Astrocyte of the spinal cord (primary cell): ENCODE measurements at regions not wholly inside any gene's neighbourhood (a gene's known extent, or its start where the extent isn't known, plus 50 kb on each side); places are given as distances from the start of the nearest gene placed in this dataset.

ENCODE experiments used
- DNase-seq: peaks from one replicate; pipeline ENCODE4 v3.0.0; 2011; ENCODE audit warnings: low read depth, low spot score
- H3K4me3 ChIP-seq: 2 replicates; pipeline ENCODE4 v1.5.1; 2011; ENCODE audit warnings: low read depth, mild to moderate bottlenecking, low read length, moderate library complexity
- CTCF ChIP-seq: IDR thresholded peaks from 2 replicates; pipeline ENCODE4 v1.5.1; 2012; ENCODE audit warnings: low read depth, mild to moderate bottlenecking, low read length, inconsistent platforms
- in situ Hi-C: cut with HindIII; loops from 2 replicates; pipeline ENCODE4 v1.10.0; 2017; ENCODE audit warnings: low sequenced_read_pairs

DNA sequence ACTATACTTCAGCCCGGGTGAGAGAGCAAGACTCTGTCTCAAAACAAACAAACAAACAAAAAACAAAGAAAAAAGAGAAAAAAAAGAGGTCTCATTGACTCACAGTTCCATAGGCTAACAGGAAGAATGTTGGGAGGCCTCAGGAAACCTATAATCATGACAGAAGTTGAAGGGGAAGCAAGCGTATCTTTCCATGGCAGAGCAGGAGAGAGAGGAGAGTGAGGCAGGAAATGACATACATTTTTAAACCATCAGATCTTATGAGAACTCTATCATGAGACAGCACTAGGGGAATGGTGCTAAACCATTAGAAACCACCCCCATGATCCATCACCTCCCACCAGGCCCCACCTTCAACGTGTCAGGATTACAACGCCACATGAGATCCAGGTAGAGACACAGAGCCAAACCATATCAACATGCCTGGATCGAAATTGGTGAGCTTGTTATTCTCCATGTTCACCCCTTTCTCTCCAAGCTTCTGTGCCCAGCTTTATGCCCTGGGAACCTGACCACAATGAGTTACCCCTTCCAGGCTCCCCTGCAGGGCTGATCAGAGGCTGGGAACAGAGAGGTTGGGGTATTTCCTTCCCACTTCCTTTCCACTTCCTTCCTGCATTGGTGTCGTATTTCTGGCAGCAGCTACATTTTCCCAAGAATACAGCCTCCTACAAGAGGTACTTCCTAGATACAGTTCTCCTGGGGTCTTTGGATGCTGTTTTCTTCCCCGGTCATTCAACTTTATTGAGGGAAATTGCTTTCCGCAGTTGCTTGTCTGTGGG, 219.3 kb upstream of the FLRT2 start:
- no peak for DNase-seq
- no peak for TF ChIP-seq CTCF
- no peak overlapping the region for H3K4me3 ChIP-seq
- in situ Hi-C loops: no loop called here

GRCh38 chr14:85313560-85314207, 216.3 kb upstream of the FLRT2 start:
- no peak for TF ChIP-seq CTCF
- DNase-seq: peak; percentile 65
- in situ Hi-C loops: no loop called here
- H3K4me3 ChIP-seq: no peak overlapping the region

DNA sequence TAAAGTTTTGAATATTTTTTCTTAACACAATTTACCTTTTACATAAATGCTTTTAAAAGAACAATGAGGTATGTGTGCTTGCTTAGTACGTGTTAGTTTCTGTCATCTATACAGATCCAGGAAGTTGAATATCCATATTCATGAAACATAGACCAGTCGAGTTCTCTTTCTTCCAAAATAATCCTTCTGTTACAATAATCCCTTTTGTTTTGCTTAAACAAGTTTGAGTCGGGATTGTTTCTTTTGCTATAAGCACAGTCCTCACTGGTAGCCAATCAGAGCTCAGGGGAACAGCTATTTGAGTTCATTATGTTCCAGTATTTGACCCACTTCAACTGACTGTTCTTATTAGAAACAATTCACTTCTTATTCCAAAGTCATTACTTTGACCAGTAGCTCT, 214.7 kb upstream of the FLRT2 start:
- TF ChIP-seq CTCF: no peak
- in situ Hi-C loops: no loop called here
- no peak for DNase-seq
- H3K4me3 ChIP-seq: no peak overlapping the region

DNA sequence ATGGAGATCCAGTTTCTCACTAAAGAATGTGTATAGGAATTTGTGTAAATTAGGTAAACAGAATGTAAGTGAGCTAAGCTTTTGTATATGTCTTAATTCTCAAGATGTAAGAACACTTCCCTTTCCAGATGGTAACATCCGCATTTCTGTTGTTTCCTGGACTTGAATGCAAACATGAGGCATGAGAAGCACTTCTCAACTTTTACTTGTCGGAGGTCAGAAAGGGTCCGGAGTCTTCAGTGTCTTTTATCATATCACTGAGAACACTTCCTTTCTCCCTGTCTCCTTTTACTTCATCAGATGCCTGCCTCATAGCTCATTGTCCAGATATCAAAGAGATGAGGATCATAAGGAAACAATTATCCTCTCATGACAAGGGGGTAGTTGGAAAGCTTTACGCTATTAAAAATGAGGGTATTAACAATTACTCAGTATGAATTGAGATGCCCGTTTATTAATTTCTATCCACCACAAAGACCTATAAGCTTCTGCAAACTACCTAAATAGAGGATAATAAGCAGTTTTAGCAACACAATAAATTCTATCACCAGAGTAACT, 214.1 kb upstream of the FLRT2 start:
- no peak overlapping the region for H3K4me3 ChIP-seq
- no peak for DNase-seq
- in situ Hi-C loops: no loop called here
- TF ChIP-seq CTCF: no peak

- no peak for DNase-seq
- no peak for TF ChIP-seq CTCF
- H3K4me3 ChIP-seq: no peak overlapping the region
- in situ Hi-C loops: no loop called here
These were observed 213.1 kb upstream of the FLRT2 start for GRCh38 chr14:85316701-85317410.

GRCh38 chr14:85317491-85318021, 212.4 kb upstream of the FLRT2 start:
- in situ Hi-C loops: no loop called here
- no peak for TF ChIP-seq CTCF
- no peak for DNase-seq
- H3K4me3 ChIP-seq: no peak overlapping the region
